GM19238 (cell line): ENCODE measurements at regions not wholly inside any gene's neighbourhood (a gene's known extent, or its start where the extent isn't known, plus 50 kb on each side); places are given as distances from the start of the nearest gene placed in this dataset.

Source experiments
- DNase-seq: peaks from one replicate; pipeline ENCODE4 v3.0.0; 2011; ENCODE audit warnings: low spot score; ENCODE audit not compliant: insufficient read length

DNA sequence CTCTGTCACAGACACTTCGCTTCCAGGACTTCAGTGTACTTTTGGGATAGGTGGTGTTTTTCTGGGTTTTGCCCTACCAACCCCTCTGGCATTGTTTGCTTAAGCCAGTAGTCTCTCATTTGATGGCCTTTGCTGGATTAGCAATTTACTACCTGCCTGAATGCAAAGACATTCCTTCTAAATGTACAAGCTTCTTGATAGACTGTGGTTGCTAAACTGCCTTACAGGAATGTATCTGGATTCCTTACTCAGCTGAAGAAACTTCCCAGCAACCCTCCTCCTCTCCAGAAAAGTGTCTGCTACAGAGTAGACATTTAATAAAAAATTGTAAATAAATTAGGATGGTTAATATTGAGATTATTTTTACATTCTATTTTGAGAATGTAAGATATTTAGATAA, 1916.7 kb downstream of the EFNA5 start:
- no peak for DNase-seq

DNA sequence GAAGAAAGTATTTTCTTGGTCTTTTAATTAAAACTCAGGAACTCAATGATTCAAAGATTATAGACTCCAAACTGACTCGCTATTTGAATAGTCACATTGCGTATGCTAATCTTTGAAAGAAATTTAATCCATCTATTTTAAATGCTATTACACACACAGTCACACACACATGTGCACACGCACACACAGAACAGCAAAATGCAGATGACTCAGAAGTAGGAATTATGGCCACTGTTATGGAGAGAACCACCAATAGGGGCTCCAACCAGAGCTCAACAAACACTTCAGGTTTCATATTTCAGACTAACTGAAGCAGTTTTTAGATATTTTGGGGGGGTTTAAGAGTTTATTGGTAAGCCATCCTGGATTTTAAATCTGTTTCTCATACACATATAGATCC, 1917.9 kb downstream of the EFNA5 start:
- no peak for DNase-seq

DNA sequence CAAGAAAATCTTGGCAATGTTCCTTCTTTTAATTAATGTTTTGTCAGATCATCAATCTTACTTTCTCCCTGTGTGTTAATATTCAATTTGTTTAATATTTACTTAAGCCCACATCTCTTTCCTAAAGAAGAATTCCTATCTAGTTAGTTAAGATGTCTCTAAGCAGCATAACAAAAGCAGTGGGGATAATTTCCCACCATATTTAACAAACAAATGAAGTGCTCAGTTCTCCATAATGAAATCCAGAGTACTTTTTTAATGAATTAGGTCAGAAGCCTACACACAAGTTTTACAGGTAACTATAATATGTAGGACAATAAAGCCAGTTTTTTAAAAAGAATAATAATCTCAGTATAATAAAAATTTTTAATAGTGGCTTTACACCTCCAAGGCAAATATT, 1918.8 kb downstream of the EFNA5 start:
- no peak for DNase-seq

DNA sequence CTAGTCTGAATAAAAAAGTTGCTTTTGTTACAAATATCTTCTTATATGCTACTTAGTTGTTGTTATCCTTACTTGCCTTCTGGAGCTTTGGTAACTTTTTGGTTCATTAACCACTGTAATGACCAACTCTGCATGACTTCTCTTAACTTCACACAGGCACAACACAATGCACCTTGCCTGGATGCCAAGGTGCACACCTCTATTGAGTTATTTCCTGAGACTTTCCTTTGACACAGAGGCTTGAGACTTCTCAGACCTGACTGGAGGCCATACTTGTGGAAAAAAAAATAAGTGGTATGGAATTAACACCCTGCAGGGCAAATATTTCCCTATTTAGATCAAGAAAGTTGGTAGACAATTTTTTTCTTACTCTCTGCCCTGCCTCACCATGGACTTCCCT, 1925.6 kb downstream of the EFNA5 start:
- no peak for DNase-seq

DNA sequence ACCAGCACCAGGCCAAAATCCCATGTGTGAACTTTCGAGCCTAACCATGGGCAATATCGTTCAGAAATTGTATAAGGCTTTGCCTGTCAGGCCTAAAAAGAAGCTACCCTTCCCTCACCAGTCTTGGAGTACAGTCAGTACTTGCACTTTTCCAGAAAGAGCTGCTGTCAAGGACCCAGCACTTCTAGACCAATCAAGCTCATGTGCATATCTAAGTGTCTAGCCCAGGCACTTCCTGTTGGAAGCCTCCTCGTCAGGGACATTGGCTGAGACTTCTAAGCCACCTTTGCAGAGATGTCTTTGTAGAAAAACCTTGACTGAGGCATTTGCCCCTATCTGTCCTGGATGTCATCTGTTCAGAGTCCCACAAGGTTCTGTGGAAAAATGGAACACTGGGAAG, 1930.5 kb downstream of the EFNA5 start:
- DNase-seq: no peak

DNA sequence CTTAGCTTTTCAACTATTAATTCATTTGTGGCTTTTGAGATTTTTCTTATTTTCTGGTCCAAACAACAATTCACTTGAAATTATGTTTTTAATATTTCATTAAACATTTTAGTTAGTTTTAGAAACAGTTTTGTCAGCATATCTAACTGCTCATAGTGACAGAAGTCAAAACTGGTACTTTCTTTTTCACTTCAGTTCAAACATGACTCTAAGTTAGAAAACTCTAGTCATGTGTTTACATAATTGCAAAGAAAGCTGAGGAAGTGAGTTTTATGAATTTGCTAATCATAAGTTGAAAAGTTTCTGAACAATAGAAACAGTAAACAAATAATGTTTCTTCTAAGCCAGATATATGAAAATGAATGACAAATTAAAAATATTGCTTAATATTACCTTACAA, 1931.0 kb downstream of the EFNA5 start:
- DNase-seq: no peak

DNA sequence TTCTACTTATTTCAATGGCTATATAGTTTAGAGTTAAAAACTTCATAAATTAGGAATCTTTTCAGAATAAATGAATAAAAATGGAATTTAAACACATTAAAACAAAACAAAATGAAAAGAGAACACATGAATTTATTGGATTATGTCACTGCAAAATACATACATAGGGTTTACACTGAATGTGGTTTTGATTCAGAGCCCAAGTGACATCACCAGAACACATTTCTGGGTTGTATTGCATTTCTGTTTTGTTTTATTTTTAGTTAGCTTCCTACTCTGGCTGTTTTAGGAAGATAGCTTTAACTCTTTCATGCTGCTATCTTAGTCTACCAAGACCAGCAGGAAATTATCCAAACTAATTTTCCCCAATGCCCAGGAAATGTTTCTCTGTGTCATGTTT, 1935.0 kb downstream of the EFNA5 start:
- DNase-seq: no peak

DNA sequence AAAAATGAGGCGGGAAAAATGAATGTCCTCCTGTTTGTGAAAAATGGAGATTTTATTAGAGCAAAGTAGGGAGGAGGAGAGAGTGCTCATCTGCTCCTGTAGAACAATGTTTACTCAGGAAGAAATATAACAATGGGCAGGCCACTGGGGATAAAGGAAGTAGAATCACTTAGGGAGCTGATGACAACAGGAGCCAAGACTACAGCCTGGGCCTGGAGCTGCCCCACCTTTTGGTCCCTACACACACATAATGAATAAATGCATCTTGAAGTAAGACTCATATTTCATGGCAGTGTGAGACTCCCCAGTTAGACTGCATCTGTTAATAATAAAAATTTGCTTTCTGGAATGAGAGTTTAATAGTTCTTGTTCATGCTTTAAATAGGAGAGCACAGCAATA, 1939.8 kb downstream of the EFNA5 start:
- DNase-seq: no peak

DNA sequence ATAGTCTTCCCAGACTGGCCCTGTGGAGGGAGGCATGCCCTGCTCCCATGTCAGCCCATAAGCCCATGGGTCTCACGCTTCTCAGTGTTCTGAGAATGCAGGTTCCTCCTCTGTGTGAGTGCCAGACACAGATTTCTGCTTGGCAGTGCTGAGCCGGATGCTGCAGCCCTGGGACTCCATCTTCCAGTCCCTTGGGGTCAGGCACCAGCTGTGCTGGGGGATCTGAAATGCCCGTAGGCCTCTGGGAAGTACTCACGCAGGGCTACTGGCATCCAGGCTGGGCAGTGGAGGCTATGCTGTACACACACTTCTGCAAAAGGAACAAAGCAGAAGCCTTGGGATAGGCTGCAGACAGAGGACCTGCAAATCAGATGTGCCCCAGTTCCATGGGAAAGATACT, 1944.6 kb downstream of the EFNA5 start:
- DNase-seq: no peak

DNA sequence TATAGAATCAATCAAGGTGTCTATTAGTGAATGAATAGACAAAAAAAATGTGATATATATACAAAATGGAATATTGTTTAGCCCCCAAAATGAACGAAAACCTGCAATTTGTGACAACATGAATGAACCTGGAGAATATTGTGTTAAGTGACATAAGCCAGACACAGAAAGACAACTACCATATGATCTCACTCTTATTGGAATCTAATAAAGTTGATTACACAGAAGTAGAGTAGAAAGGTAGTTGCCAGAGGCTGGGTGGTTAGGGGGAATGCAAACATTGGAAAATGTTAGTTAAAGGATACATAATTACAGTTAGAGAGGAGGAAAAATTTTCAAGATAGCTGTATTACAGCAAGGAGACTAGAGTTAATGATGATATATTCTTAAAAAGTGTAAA, 1962.3 kb downstream of the EFNA5 start:
- no peak for DNase-seq

DNA sequence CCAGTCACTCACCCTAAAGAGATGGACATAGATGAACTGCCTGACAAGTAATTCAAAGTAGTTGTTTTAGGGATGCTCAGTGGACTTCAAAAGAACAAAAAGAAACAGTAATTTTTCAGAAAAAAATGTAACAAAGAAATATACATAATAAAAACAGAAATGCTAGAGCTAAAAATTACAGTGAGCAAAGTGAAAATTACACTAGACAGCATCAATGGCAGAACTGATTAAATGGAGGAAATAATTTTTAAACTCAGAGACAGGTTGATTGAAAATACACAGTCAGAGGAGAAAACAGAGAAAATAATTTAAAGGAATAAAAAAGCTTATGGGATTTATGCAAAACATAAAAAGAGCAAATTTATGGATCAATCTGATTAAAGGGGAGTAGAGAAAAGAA, 1968.4 kb downstream of the EFNA5 start:
- no peak for DNase-seq

DNA sequence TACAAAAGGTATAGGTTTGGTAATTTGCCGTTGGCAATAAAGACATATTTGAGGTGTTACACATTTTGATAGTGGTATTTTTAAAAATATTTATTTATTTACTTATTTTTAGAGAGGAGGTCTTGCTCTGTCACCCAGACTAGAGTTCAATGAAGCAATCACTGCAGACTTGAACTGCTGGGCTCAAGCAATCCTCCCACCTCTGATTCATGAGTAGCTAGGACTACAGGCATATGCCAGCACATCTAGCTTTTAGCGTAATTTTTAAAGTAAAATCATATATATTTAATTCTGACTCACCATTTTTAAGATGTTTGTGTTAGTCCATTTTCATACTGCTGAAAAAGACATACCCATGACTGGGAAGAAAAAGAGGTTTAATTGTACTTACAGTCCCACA, 1974.3 kb downstream of the EFNA5 start:
- DNase-seq: no peak

DNA sequence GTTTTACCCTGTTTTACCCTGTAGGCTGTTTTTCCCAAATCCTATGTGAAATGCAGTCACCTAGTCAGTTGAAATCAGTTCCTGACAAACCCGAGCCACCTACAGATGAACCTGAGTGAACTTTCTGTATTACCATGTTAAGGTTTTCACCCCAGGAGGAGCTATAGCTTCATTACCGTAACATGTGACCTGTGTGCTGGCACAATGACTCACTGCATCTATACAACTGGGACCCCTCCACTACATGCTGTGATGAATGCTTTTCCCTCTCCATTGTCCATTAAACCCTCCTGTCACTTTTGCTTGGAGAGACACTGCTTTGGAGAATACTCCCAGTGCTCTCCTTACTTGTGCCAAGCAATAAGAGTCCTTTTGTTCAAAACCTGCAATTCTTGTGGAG, 1974.8 kb downstream of the EFNA5 start:
- DNase-seq: no peak

DNA sequence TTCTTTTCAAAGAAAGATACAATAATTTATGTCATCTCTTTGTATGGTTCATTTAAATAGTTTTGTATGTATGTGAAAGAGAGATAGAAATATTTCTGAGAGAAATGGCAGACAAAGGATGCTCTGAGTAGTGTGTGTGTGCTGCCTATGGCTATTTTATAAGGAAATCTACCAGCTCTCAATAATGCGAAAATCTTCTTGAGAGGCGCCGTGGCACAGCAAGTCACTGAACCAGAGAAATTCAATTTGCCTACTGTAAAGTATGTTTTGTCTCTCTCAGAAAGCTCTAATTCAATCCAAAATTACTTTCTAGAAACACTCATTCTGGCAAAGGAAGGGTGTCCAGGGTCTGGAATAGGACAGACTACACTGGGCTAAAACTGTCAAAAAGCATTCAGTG, 1981.1 kb downstream of the EFNA5 start:
- no peak for DNase-seq

DNA sequence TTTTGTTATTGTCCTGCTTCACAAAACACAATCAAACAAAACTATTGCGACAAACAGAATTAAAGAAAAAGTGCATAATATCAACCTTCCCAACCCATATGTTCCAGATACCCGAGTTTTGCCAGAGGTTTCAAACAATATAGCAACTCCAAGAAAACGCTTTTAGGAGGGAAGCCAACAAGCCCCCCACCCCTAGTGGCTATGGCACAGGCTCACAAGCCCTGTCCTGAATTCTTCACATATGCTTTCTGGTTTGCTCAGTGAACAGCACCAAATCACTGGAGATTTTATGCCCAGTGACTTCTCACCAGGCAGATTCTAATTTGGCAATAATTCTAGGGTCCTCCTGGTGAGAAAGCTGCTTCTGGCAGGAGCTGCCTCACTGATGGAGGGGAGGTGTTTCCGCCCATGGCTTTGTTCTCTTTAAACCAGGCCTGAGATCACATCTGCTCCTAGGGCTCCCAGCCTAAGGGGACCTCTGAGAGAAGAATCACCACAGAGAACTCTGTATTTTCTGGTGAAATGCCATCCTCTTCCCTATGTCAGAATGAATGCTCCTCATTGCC, 1982.4 kb downstream of the EFNA5 start:
- no peak for DNase-seq

DNA sequence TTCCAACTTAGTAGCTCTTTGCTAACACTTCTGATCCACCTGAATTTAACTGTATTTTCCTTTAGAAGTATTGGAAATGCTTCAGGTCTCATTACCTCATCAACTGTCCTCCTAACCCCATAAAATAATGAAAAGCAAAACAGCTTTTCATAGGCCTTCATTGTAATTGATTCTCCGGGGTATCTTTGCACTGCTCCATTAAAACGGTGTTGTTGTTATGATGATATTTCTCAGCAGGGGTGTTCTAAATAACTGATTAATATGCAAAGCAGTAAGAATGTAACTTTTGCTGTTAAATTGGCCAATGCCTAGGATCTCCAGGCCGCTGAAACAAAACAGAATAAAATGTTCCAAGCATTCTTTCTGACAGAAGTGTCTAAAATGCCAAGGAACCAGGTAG, 1983.2 kb downstream of the EFNA5 start:
- DNase-seq: no peak

DNA sequence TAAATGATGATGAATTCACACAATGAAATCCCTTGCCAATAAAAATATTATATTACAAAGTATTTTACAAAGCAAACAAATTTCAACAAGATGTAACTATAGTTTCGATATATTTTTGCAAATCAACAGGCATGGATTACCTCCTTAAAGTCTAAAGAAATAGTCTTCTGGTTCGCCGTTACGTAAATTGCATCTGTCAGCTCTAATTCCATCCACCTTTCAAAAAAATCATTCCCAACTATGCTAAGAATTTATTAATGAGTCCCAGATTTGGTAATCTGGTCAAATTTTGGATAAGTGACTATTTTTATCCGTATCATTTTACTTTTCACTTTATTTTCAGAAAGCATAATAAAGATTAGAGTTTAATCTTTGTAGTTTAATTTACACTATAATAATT, 1984.9 kb downstream of the EFNA5 start:
- DNase-seq: no peak

DNA sequence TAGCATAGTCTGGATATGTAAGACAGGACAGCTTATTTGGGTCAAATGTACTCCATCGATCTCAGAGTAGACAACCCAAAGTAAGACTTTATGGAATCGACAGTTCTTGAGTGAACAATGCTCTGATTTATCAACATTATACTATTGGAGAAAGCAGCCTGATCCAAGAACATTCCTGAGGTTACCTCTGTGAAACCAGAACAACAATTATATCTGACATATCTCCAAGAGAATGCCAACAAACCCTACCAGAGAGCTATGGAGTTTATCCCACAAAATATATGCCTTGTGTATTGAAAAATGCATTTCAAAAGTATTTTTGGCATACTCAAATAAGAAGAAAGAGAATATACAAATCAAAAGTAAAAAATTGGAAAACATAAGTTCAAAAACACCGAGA, 1985.9 kb downstream of the EFNA5 start:
- DNase-seq: no peak

DNA sequence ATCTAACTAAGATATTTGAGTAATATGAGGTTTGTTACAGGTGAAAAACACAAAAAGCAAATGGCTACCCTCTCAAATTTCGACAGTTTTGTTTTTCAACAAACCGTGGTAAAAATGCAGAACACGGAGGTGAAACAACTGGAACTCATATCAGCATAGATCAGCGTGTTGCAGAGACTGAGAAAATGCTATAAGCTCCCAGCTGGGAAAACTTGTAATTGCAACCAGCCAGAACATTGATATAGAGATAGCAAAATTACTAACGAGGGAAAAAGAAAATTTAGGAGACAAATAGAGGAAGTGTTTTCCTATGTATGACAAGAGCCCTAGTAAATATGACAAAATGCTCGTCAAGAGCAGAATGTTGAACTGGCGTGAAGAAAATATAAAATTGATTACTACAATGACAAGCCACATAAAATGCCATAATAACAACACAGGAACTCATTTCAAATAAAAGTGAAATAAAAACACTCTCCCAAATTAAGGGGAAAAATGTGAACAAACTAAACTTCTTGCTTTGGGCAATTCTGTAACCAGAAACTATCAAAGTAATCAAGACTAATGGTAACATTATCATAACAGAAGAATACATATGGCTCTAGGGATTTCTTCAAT, 1989.8 kb downstream of the EFNA5 start:
- no peak for DNase-seq

DNA sequence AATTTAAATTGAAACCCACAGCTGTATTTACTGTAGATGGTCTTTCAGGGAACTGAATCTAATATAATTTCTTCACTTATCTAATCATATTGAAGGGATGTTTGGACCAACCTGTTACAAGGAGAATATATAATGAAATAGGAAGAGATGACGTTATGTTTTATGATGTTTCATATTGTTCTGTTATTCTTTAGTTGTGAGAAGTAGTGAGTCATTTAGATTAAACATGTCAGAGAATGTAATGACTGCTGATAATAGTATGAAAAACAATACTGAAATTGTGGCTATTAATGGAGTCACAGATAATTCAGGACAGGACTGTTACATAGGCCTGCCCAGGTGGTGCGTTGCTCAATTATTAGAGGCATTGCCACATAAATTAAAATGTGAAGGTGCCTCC, 1993.4 kb downstream of the EFNA5 start:
- DNase-seq: no peak

DNA sequence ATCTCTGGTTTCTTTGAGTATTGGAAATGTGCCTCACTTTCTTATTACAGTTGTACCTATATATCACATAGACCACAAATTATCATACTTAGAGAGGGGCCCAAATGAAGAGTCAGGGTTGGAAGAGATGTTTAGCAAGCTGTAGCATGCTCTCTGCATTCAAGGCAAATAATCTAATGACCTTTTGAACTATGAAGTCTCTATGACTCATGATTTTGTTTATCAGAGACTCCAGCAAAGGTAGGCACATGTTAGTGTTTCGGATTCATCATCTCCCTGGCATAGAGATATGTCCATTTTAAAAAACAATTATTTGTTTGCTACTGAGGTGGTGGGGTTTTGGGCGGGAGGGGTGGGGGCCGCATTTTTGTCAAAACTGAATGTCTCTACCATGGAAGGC, 2000.1 kb downstream of the EFNA5 start:
- no peak for DNase-seq

DNA sequence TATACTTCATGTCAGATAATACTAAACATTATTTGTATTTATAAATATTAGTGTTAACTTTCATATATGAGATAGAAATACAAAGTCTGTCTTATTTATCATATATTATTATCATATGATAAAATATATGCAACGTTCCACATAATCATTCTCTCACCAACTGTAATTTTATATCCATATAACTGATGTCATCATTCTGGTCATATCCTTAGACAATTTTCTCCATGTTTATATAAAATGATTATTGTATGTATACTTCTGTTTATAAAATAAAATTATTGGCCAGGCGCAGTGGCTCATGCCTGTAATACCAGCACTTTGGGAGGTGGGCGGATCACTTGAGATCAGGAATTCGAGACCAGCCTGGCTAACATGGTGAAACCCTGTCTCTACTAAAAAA, 2007.1 kb downstream of the EFNA5 start:
- DNase-seq: no peak

DNA sequence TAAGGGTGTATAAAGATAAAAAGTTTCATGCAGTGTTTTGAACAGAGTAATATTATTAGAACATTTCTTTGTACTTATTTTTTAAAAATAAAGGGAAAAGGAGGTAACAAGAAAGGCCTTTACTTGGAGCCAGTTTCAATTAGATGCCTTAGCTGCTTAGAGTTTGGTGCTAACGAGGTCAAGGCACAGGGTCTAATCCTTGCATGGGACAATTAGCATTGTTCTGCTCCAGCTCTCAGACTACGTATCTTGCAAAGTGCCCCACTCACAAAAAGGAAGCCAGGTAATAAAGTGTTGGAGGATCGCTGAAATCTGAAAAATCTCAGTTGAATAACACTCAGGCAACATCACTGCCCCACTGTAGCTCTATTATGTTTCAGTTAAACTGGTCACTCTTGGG, 2011.3 kb downstream of the EFNA5 start:
- DNase-seq: no peak

DNA sequence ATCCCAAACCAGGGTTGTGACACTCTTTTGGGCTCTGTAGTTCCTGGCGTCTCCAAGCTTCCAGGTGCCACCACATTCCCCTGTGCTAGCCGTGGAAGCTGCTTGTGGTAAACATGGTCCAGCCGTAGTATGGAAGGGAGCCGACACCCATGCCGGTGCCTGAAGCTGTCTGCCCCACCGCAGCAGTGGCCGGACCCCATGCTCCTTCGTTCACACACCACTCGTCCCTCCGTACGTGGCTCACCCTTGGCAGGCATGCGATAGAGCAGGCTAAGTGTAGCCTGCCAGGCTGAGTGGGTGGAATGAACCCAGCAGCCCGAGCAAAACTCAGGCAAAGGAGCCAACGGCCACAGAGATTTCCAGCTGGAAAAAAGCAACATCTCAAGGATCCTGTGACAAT, 2030.4 kb downstream of the EFNA5 start:
- DNase-seq: no peak
